K562 (cell line): ENCODE measurements at regions not wholly inside any gene's neighbourhood (a gene's known extent, or its start where the extent isn't known, plus 50 kb on each side); places are given as distances from the start of the nearest gene placed in this dataset.

Experiments
- ATAC-seq: fragments of 200-7000 bp; cut with Tn5 transposase; 3 replicates; pipeline ENCODE4 v1.9.1; 2020; ENCODE audit warnings: moderate library complexity
- BruUV-seq: library from RNA; stranded (reverse); fragments of 400-500 nt; replicated peaks from 2 replicates; lab custom pipeline; 2021; lab: Mats Ljungman, UMichigan
- CTCF ChIA-PET: fragments of 300-600 bp; formaldehyde crosslinking; extraction: SDS; loops from one replicate; lab custom pipeline; 2021; ENCODE audit warnings: low intra/inter-chr PET ratio; lab: Yijun Ruan, JAX
- POLR2A ChIA-PET: fragments of 300-600, 350-650 bp; sonication (Branson Sonifier 250); formaldehyde crosslinking; extraction: SDS; loops from one replicate; lab custom pipeline; 2021; ENCODE audit warnings: antibody characterized with exemption, inconsistent platforms; lab: Yijun Ruan, JAX
- DNase-seq, 4 experiments: peaks; one replicate each; pipeline versions ENCODE4 v3.0.0 to v3.0.0-alpha.2; 2011 to 2018; ENCODE audit warnings: low spot score in 3 of 4, mixed read lengths in 3 of 4; ENCODE audit errors: extremely low read depth in 1 of 4
- FAIRE-seq: peaks from 2 replicates; lab custom pipeline; 2011; peaks lifted over from hg19 to GRCh38; lab: Jason Lieb, UNC
- H2AFZ ChIP-seq: 2 replicates; pipeline ENCODE4 v1.6.0; 2011; ENCODE audit warnings: low read depth, low read length, control low read depth, inconsistent platforms
- H3K27ac ChIP-seq: fragments of 200-600 bp; 3 replicates; pipeline ENCODE4 v1.8.0; 2011; ENCODE audit warnings: low read depth, mild to moderate bottlenecking, control low read depth, inconsistent platforms, low read length, moderate library complexity, mixed read lengths; ENCODE audit errors: extremely low read depth
- H3K27me3 ChIP-seq, 2 experiments: fragments of 300-600 bp in 1 of 2; 2 replicates in 1 of 2; 3 replicates in 1 of 2; pipeline versions ENCODE4 v1.6.0 to v1.8.0; 2011; ENCODE audit warnings: inconsistent platforms in 2 of 2, low read length in 2 of 2, mild to moderate bottlenecking in 1 of 2, mixed read lengths in 1 of 2, moderate library complexity in 1 of 2; ENCODE audit not compliant: control insufficient read depth in 2 of 2, insufficient read depth in 2 of 2
- H3K36me3 ChIP-seq: fragments of 300-600 bp; 3 replicates; pipeline ENCODE4 v1.8.0; 2011; ENCODE audit warnings: mild to moderate bottlenecking, low read length, inconsistent platforms; ENCODE audit not compliant: control insufficient read depth, insufficient read depth
- H3K4me1 ChIP-seq, 2 experiments: fragments of 200-600 bp in 1 of 2; replicated peaks in 1 of 2; 2 replicates in 1 of 2; 3 replicates in 1 of 2; pipeline versions ENCODE4 v1.5.1 to v1.8.0; 2011; ENCODE audit warnings: inconsistent platforms in 2 of 2, low read length in 2 of 2, mild to moderate bottlenecking in 1 of 2, mixed read lengths in 1 of 2, moderate library complexity in 1 of 2; ENCODE audit not compliant: control insufficient read depth in 2 of 2, insufficient read depth in 2 of 2
- H3K4me2 ChIP-seq: 2 replicates; pipeline ENCODE4 v1.6.1; 2011; ENCODE audit warnings: low read length, control low read depth, inconsistent platforms, mixed read lengths; ENCODE audit not compliant: insufficient read depth
- H3K4me3 ChIP-seq: fragments of 200-600 bp; sonication (generic), shearing (Covaris generic); 2 replicates; pipeline ENCODE4 v1.5.1; 2016; ENCODE audit warnings: control low read depth, inconsistent platforms
- H3K79me2 ChIP-seq: fragments of 200-600 bp; 3 replicates; pipeline ENCODE4 v1.8.0; 2011; ENCODE audit warnings: low read length, inconsistent platforms; ENCODE audit not compliant: control insufficient read depth, insufficient read depth
- H3K9ac ChIP-seq, 2 experiments: 2 replicates each; pipeline versions ENCODE4 v1.6.0 to v1.6.1; 2011; ENCODE audit warnings: low read depth in 2 of 2, low read length in 2 of 2, control low read depth in 1 of 2, inconsistent platforms in 1 of 2, mild to moderate bottlenecking in 1 of 2, mixed read lengths in 1 of 2; ENCODE audit not compliant: insufficient read depth in 1 of 2
- H3K9me1 ChIP-seq: one replicate; pipeline ENCODE4 v1.6.0; 2011; ENCODE audit warnings: inconsistent platforms, mild to moderate bottlenecking, low read length, moderate library complexity; ENCODE audit not compliant: control insufficient read depth, insufficient read depth
- H3K9me3 ChIP-seq: replicated peaks from 2 replicates; pipeline ENCODE4 v1.5.1; 2011; ENCODE audit warnings: low read depth, low read length, inconsistent platforms; ENCODE audit not compliant: control insufficient read depth, insufficient read depth
- H4K20me1 ChIP-seq: replicated peaks from 2 replicates; pipeline ENCODE4 v1.6.1; 2011; ENCODE audit warnings: low read length, inconsistent platforms, mixed read lengths; ENCODE audit not compliant: control insufficient read depth, insufficient read depth
- ATF4 ChIP-seq: fragments of 450-650 bp; formaldehyde crosslinking; IDR thresholded peaks from 2 replicates; pipeline ENCODE4 v1.4.0; 2022; ENCODE audit warnings: mild to moderate bottlenecking, moderate library complexity
- CREB1 ChIP-seq, 2 experiments: sonication (generic) in 1 of 2; formaldehyde crosslinking in 1 of 2; IDR thresholded peaks; 2 replicates each; pipeline versions ENCODE4 v1.6.1 to v1.8.0; 2012 to 2022; ENCODE audit warnings: inconsistent platforms in 1 of 2, mild to moderate bottlenecking in 1 of 2, missing genetic modification reagents in 1 of 2, moderate library complexity in 1 of 2
- CREB3L1 ChIP-seq: fragments of 450-650 bp; IDR thresholded peaks from 2 replicates; pipeline ENCODE4 v1.6.1; 2014; ENCODE audit warnings: low read depth, mild to moderate bottlenecking, moderate library complexity, borderline replicate concordance
- FOXA3 ChIP-seq, 2 experiments: fragments of 450-650 bp in 1 of 2; sonication (generic) in 1 of 2; formaldehyde crosslinking; IDR thresholded peaks in 1 of 2; conservative IDR thresholded peaks in 1 of 2; 2 replicates each; pipeline versions ENCODE4 v1.4.0 to v1.8.0; 2020 to 2022; ENCODE audit warnings: mild to moderate bottlenecking in 2 of 2, missing genetic modification reagents in 1 of 2
- GABPA ChIP-seq: fragments of 200-800 bp; sonication (Bioruptor generic); conservative IDR thresholded peaks from 2 replicates; pipeline ENCODE4 v1.6.1; 2016; ENCODE audit warnings: low read depth, missing genetic modification characterization, missing compliant biosample characterization
- NCOR1 ChIP-seq: fragments of 450-650 bp; IDR thresholded peaks from 2 replicates; pipeline ENCODE4 v1.6.1; 2016; ENCODE audit warnings: mild to moderate bottlenecking, moderate library complexity
- NEUROD1 ChIP-seq: fragments of 150-350 bp; IDR thresholded peaks from 2 replicates; pipeline ENCODE4 v1.6.1; 2014; ENCODE audit warnings: borderline replicate concordance, low read length, low read depth; ENCODE audit not compliant: partially characterized antibody
- PHF20 ChIP-seq: fragments of 450-650 bp; IDR thresholded peaks from 2 replicates; pipeline ENCODE4 v1.6.1; 2018; ENCODE audit not compliant: partially characterized antibody
- YY1 ChIP-seq, 3 experiments: IDR thresholded peaks; 2 replicates each; pipeline ENCODE4 v1.6.1; 2011; ENCODE audit warnings: low read length in 2 of 3, mild to moderate bottlenecking in 2 of 3, moderate library complexity in 2 of 3, borderline replicate concordance in 1 of 3, control low read depth in 1 of 3, low read depth in 1 of 3; ENCODE audit not compliant: insufficient read depth in 3 of 3, insufficient replicate concordance in 2 of 3, control insufficient read depth in 1 of 3, insufficient read length in 1 of 3; ENCODE audit errors: extremely low read depth in 1 of 3
- ZBTB33 ChIP-seq: sonication (generic); formaldehyde crosslinking; IDR thresholded peaks from 2 replicates; pipeline ENCODE4 v1.8.1; 2023; ENCODE audit warnings: mild to moderate bottlenecking, missing genetic modification reagents
- WGBS: fragments of 100-300 bp; shearing (Covaris generic); methylation state at CpG from one replicate; pipeline ENCODE4 v1.1.6; 2016; ENCODE audit warnings: low coverage, mixed read lengths; ENCODE audit not compliant: insufficient coverage; ENCODE audit errors: missing lambda C conversion rate; 5-methylcytosine and 5-hydroxymethylcytosine counted together
- in situ Hi-C: fragments of 300-500 bp; cut with MboI; formaldehyde crosslinking; loops from 4 replicates; pipeline ENCODE4 v1.15.0; 2018; ENCODE audit warnings: inconsistent platforms, mixed read lengths
- intact Hi-C: fragments of 100-400 bp; cut with micrococcal nuclease; formaldehyde crosslinking; loops from 2 replicates; pipeline ENCODE4 v1.14.2; 2022

DNA sequence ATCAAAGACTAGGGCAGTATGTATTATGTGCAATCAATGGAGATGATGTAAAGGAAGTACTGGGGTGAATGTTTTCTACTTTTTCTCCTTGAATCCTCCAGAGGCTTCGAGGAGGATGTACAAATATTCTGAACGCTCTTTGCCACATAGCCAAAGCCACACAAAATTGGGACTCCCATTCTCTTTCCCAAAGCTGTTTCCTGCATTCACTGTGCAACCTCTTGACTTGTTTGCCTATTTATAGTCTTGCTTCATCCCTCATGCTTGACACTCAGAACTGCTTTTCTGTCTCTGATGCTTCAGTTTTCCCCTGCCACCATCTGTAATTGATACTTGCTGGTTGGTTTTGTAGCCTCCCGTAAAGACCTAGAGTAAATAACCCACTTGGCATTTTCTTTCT lies 208.2 kb upstream of the RBMS1 start:
- H3K4me1 ChIP-seq = no peaks in the 10 kb centered on the region
- 2% methylated on average over 3 of the region's 3 CpGs for WGBS
- DNase-seq = no peak
- intact Hi-C loops (no loop called here), in situ Hi-C loops (no loop called here)
- H3K79me2 ChIP-seq = no peaks in the 10 kb centered on the region
- no TSS peak for BruUV-seq
- no peak for FAIRE-seq
- H2AFZ ChIP-seq = no peak overlapping the region
- no peaks in the 10 kb centered on the region for H3K27me3 ChIP-seq
- no peak for ATAC-seq
- no peak for TF ChIP-seq NCOR1
- TF ChIP-seq, all 486 proteins: peak for 0
- Histone ChIP-seq H3K27ac (no peak overlapping the region), H3K4me3 (no peak overlapping the region), H3K9me1 (no peaks in the 10 kb centered on the region), H4K20me1 (no peaks in the 10 kb centered on the region), H3K4me2 (no peak overlapping the region), H3K36me3 (no peaks in the 10 kb centered on the region), H3K9me3 (no peaks in the 10 kb centered on the region; the same call in 1 of the 2 replicates), H3K9ac (no peak overlapping the region)
- POLR2A ChIA-PET = interaction anchor here (0.6 kb wide), 1 partner anchor 1410 kb away, joined by 3 read pairs; no protein-coding TSS in a partner anchor
- CTCF ChIA-PET = no interaction called here

- Histone ChIP-seq H3K4me3 (no peak overlapping the region), H3K36me3 (no peaks in the 10 kb centered on the region), H3K4me2 (no peak overlapping the region), H4K20me1 (no peaks in the 10 kb centered on the region), H3K79me2 (no peaks in the 10 kb centered on the region), H3K27me3 (no peaks in the 10 kb centered on the region), H3K9me1 (no peaks in the 10 kb centered on the region), H3K9me3 (no peaks in the 10 kb centered on the region; the same call in 1 of the 2 replicates), H3K4me1 (no peaks in the 10 kb centered on the region), H2AFZ (no peak overlapping the region), H3K27ac (no peak overlapping the region), H3K9ac (no peak overlapping the region)
- in situ Hi-C loops (no loop called here), intact Hi-C loops (no loop called here)
- no TSS peak for BruUV-seq
- ATAC-seq = no peak
- CTCF ChIA-PET = interaction anchor here (0.6 kb wide), 1 partner anchor 165 kb away, joined by 3 read pairs; no protein-coding TSS in a partner anchor
- WGBS = 0% methylated on average over 1 of the region's 1 CpG
- DNase-seq = no peak
- POLR2A ChIA-PET = no interaction called here
- no peak for FAIRE-seq
- TF ChIP-seq CREB3L1 (no peak), ZBTB33 (CRISPR knock-in tag) (no peak), PHF20 (no peak), CREB1 (IDR thresholded peaks at IDR 0.05) (no peak), CREB1 (CRISPR knock-in tag; IDR thresholded peaks at IDR 0.05) (no peak), GABPA (tag) (no peak), YY1 (IDR thresholded peaks at IDR 0.05; ENCODE audit: borderline replicate concordance in 1 of 3, control insufficient read depth in 1 of 3, extremely low read depth in 1 of 3, insufficient read depth in 3 of 3, insufficient read length in 1 of 3, insufficient replicate concordance in 2 of 3, low read depth in 1 of 3, low read length in 2 of 3) (no peak), FOXA3 (CRISPR knock-in tag; conservative IDR thresholded peaks at IDR 0.05 in 1 of 2, IDR thresholded peaks at IDR 0.05 in 1 of 2) (no peak), ATF4 (CRISPR knock-in tag) (no peak), NEUROD1 (no peak)
Measured at GRCh38 chr2:160702754-160703153, 209.1 kb upstream of the RBMS1 start.
